ENCODE measurements at regions not wholly inside any gene's neighbourhood (a gene's known extent, or its start where the extent isn't known, plus 50 kb on each side); places are given as distances from the start of the nearest gene placed in this dataset.

- intact Hi-C loops (cut with micrococcal nuclease; ENCODE audit: unreplicated experiment) = no loop called here
- Mint-ChIP-seq H3K9me3 (ENCODE audit: low read depth, unreplicated experiment) (peaks cover 3% of the 10 kb centered on the region), H3K4me1 (ENCODE audit: low read depth, unreplicated experiment) (peaks cover 25% of the 10 kb centered on the region), H3K27me3 (ENCODE audit: unreplicated experiment) (no peaks in the 10 kb centered on the region), H3K27ac (ENCODE audit: unreplicated experiment) (no peak overlapping the region), H3K4me3 (ENCODE audit: low read depth, unreplicated experiment) (no peak overlapping the region), H3K36me3 (ENCODE audit: insufficient read depth, unreplicated experiment) (no peaks in the 10 kb centered on the region)
- DNase-seq = no peak
- no TSS peak for BruUV-seq (replicated peaks)
- CTCF ChIA-PET = no interaction called here
- TF ChIP-seq CTCF (IDR thresholded peaks at IDR 0.05; ENCODE audit: unreplicated experiment) = no peak
Observed at GRCh38 chr1:59018446-59018845, 234.6 kb upstream of the JUN start.

GRCh38 chr1:59018860-59019259 is 235.0 kb upstream of the JUN start:
- H3K4me1 Mint-ChIP-seq (ENCODE audit: low read depth, unreplicated experiment) = peaks cover 25% of the 10 kb centered on the region
- DNase-seq = no peak
- H3K36me3 Mint-ChIP-seq (ENCODE audit: insufficient read depth, unreplicated experiment) = no peaks in the 10 kb centered on the region
- H3K27ac Mint-ChIP-seq (ENCODE audit: unreplicated experiment) = no peak overlapping the region
- no peaks in the 10 kb centered on the region for H3K27me3 Mint-ChIP-seq (ENCODE audit: unreplicated experiment)
- CTCF ChIA-PET = no interaction called here
- intact Hi-C loops (cut with micrococcal nuclease; ENCODE audit: unreplicated experiment) = no loop called here
- no TSS peak for BruUV-seq (replicated peaks)
- TF ChIP-seq CTCF (IDR thresholded peaks at IDR 0.05; ENCODE audit: unreplicated experiment) = no peak
- no peak overlapping the region for H3K4me3 Mint-ChIP-seq (ENCODE audit: low read depth, unreplicated experiment)
- peaks cover 3% of the 10 kb centered on the region for H3K9me3 Mint-ChIP-seq (ENCODE audit: low read depth, unreplicated experiment)

DNA sequence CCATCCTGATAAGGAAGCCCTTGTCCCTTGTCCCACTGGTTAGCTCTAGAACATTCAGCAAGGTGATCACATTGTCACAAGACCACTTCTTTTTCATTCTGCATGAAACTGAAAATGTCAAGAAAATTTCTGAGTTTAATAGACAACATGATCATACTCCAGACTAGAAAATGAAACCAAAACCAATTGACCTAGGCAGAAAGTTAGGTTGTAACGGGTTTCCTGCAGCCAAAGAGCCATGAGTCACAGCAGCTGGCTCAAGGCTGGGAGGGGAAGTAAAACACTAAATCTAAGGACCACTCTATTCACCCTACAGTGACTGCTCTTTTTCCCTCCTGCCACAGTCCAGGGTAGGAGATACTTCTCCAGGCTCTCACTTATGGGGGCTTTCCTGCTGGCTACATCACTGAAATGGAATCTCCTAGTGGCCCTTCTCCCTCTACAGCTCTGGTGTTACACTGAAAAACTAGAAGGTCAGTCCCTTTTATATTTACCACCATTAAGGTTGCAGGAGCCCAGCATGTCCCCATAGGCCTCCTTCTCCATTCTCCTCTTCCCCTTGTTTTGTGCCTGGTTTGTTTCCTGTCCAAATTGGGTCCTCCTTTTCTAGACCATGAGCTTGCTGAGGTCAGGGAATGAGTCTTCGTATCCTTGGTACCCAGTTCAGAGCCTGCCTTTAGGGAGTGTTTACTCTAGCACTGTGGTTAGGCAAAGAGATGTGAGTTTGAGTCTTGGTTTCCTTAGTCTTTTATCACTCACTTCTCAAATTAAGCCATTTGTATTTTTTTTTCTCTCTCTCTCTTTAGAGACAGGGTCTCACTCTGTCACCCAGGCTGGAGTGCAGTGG is 236.5 kb upstream of the JUN start:
- Mint-ChIP-seq H3K36me3 (ENCODE audit: insufficient read depth, unreplicated experiment) (no peaks in the 10 kb centered on the region), H3K27ac (ENCODE audit: unreplicated experiment) (peak overlapping the region; percentile 75), H3K9me3 (ENCODE audit: low read depth, unreplicated experiment) (peaks cover 3% of the 10 kb centered on the region), H3K4me1 (ENCODE audit: low read depth, unreplicated experiment) (peaks cover 25% of the 10 kb centered on the region), H3K27me3 (ENCODE audit: unreplicated experiment) (no peaks in the 10 kb centered on the region), H3K4me3 (ENCODE audit: low read depth, unreplicated experiment) (peak overlapping the region; percentile 57)
- intact Hi-C loops (cut with micrococcal nuclease; ENCODE audit: unreplicated experiment) = no loop called here
- DNase-seq = peak; percentile 40
- no TSS peak for BruUV-seq (replicated peaks)
- TF ChIP-seq CTCF (IDR thresholded peaks at IDR 0.05; ENCODE audit: unreplicated experiment) = no peak
- CTCF ChIA-PET = interaction anchor here (0.6 kb wide), 1 partner anchor 179 kb away, joined by 3 read pairs; no protein-coding TSS in a partner anchor

DNA sequence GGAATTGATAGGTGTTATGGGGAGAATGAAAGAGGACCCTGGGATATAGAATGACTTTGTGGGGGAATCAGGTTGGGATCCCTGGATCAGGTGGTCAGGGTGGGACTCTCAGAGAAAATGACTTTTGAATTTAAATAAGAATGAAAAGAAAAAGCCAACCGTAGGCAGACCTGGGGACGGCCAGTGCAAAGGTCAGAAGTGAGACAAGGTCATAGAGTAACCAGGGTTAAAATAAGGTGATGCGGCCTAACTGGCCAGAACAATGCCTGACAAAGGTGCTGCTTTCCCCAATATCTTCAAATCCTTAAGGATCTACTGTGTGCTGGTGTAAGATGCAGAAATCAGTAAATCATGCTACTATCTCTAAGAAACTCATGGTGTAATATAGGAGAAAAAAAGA is 238.4 kb upstream of the JUN start:
- H3K36me3 Mint-ChIP-seq (ENCODE audit: insufficient read depth, unreplicated experiment) = no peaks in the 10 kb centered on the region
- H3K27me3 Mint-ChIP-seq (ENCODE audit: unreplicated experiment) = no peaks in the 10 kb centered on the region
- no TSS peak for BruUV-seq (replicated peaks)
- CTCF ChIA-PET = no interaction called here
- DNase-seq = no peak
- H3K9me3 Mint-ChIP-seq (ENCODE audit: low read depth, unreplicated experiment) = peaks cover 3% of the 10 kb centered on the region
- H3K27ac Mint-ChIP-seq (ENCODE audit: unreplicated experiment) = no peak overlapping the region
- intact Hi-C loops (cut with micrococcal nuclease; ENCODE audit: unreplicated experiment) = no loop called here
- peaks cover 17% of the 10 kb centered on the region for H3K4me1 Mint-ChIP-seq (ENCODE audit: low read depth, unreplicated experiment)
- H3K4me3 Mint-ChIP-seq (ENCODE audit: low read depth, unreplicated experiment) = no peak overlapping the region
- TF ChIP-seq CTCF (IDR thresholded peaks at IDR 0.05; ENCODE audit: unreplicated experiment) = no peak

Data from Calu3 (cell line).